ENCODE measurements at regions not wholly inside any gene's neighbourhood (a gene's known extent, or its start where the extent isn't known, plus 50 kb on each side); places are given as distances from the start of the nearest gene placed in this dataset.
"Not testable (repeated sequence)": the region's sequence is repeated elsewhere in the genome, so short reads cannot be mapped to it uniquely, and the experiment has no call there.

GRCh38 chr22:25464326-25464725, 100.1 kb upstream of the GRK3 start:
- TF ChIP-seq CTCF (IDR thresholded peaks at IDR 0.05); ZFX (IDR thresholded peaks at IDR 0.05; ENCODE audit: borderline replicate concordance): not testable (repeated sequence)

All from 22Rv1 (cell line).